Spleen (tissue), 11 donors: ENCODE measurements at regions not wholly inside any gene's neighbourhood (a gene's known extent, or its start where the extent isn't known, plus 50 kb on each side); places are given as distances from the start of the nearest gene placed in this dataset.

Experiments
- DNase-seq: peaks from one replicate; pipeline ENCODE4 v3.0.0-alpha.2; 2020
- H3K27ac ChIP-seq, 8 donors: fragments of 200-600 bp; sonication (generic) in 7 of 8; 1 replicate in 4 of 8; 2 replicates in 4 of 8; pipeline versions ENCODE4 v1.5.0 to v1.8.0; 2016 to 2021; ENCODE audit warnings: inconsistent platforms in 4 of 8, mild to moderate bottlenecking in 4 of 8, moderate library complexity in 1 of 8
- H3K27me3 ChIP-seq, 7 donors: fragments of 200-600 bp; sonication (generic) in 6 of 7; replicated peaks in 1 of 7; 1 replicate in 4 of 7; 2 replicates in 3 of 7; pipeline versions ENCODE4 v1.5.0 to v1.8.0; 2016 to 2021; ENCODE audit warnings: inconsistent platforms in 3 of 7, mild to moderate bottlenecking in 1 of 7
- H3K36me3 ChIP-seq, 6 donors: fragments of 200-600 bp; sonication (generic) in 5 of 6; 1 replicate in 4 of 6; 2 replicates in 2 of 6; pipeline versions ENCODE4 v1.5.0 to v1.8.0; 2016 to 2021; ENCODE audit warnings: inconsistent platforms in 2 of 6
- H3K4me1 ChIP-seq, 6 donors: fragments of 200-600 bp; sonication (generic) in 5 of 6; 1 replicate in 3 of 6; 2 replicates in 3 of 6; pipeline versions ENCODE4 v1.5.0 to v1.8.0; 2016 to 2021; ENCODE audit warnings: inconsistent platforms in 3 of 6
- H3K4me3 ChIP-seq, 8 donors: fragments of 200-600 bp; sonication (generic) in 7 of 8; 1 replicate in 4 of 8; 2 replicates in 4 of 8; pipeline versions ENCODE4 v1.5.0 to v1.8.0; 2016 to 2021; ENCODE audit warnings: inconsistent platforms in 4 of 8, mild to moderate bottlenecking in 4 of 8, moderate library complexity in 2 of 8
- H3K9me3 ChIP-seq, 8 donors: fragments of 200-600 bp; sonication (generic) in 7 of 8; 1 replicate in 4 of 8; 2 replicates in 4 of 8; pipeline versions ENCODE4 v1.5.0 to v1.8.0; 2016 to 2021; ENCODE audit warnings: inconsistent platforms in 4 of 8
- POLR2A ChIP-seq, 3 donors: fragments of 450-650 bp; IDR thresholded peaks; one replicate each; pipeline ENCODE4 v1.5.1; 2017; ENCODE audit warnings: antibody characterized with exemption in 3 of 3, mild to moderate bottlenecking in 1 of 3
- POLR2AphosphoS5 ChIP-seq, 3 donors: sonication (generic); formaldehyde crosslinking; IDR thresholded peaks; one replicate each; pipeline ENCODE4 v1.5.1; 2017; ENCODE audit warnings: antibody characterized with exemption in 3 of 3
- WGBS, 5 donors: extraction: QIAGEN DNeasy Blood & Tissue Kit in 3 of 5; methylation state at CpG; one replicate each; pipeline versions ENCODE4 v1.1.5 to v1.1.7; 2013 to 2018; 5-methylcytosine and 5-hydroxymethylcytosine counted together
- intact Hi-C: fragments of 100-400 bp; cut with DNase I; formaldehyde crosslinking; loops from one replicate; pipeline ENCODE4 v1.15.0; 2023; ENCODE audit warnings: low total_unique reads
- TF ChIP-seq, protein P1 (sequence below), 11 experiments: fragments of 200-600 bp in 7 of 11; fragments of 450-650 bp in 4 of 11; sonication (generic) in 4 of 11; IDR thresholded peaks in 8 of 11; conservative IDR thresholded peaks in 3 of 11; 1 replicate in 7 of 11; 2 replicates in 4 of 11; pipeline versions ENCODE4 v1.4.0 to v1.8.0; 2016 to 2021; ENCODE audit warnings: antibody characterized with exemption in 11 of 11, inconsistent platforms in 4 of 11, mild to moderate bottlenecking in 1 of 11
- donor health status: healthy with polysubstance abuse.
- donor health status: DM: no; HTN: no; CAD: no; lungs with moderate emphysema.
- donor health status: DM: no; HTN: no; CAD: no.
- donor health status: Bipolar disorder and iron deficiency.
- donor health status: healthy.
- donor health status: DM: no; HTN: no; CAD: no.
- donor health status: DM: yes; HTN: yes; CAD: no.

DNA sequence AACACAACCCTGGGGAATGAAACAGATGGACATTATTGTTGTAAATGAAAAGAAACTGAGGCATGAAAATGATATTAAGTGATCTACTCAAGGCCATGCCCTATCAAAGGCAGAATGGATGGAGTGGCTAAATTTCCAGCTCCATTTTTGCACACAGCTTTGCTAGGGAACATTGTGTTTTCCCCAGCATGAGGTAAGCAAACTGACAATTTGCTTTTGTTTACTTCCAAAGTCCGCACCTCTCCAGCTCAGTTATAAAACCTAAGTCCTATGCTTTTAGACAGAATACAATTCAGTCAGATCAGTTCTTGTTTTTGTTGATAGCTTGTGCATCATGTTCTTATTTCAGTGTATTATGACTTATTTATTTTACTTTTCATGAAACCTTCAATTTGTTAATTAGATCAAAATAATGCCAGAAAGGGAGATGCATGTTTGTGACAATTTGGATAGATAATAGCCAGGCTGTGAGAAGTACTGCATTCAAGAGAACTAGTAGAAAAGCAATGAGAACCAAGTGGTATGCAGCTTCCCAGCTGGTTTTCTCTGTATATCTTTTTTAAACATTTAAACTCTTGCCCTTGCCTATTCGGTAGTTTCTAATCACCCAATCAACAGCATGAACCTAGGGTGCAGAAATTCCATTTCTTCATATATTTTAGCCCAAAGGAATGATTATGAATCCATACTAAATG, 380.8 kb downstream of the SPATA31D1 start:
- Histone ChIP-seq H3K27me3 (no peaks in the 10 kb centered on the region), H3K9me3 (no peaks in the 10 kb centered on the region), H3K4me3 (no peak overlapping the region), H3K27ac (no peak overlapping the region), H3K4me1 (no peaks in the 10 kb centered on the region), H3K36me3 (no peaks in the 10 kb centered on the region)
- DNase-seq = no peak
- TF ChIP-seq, protein P1, sequence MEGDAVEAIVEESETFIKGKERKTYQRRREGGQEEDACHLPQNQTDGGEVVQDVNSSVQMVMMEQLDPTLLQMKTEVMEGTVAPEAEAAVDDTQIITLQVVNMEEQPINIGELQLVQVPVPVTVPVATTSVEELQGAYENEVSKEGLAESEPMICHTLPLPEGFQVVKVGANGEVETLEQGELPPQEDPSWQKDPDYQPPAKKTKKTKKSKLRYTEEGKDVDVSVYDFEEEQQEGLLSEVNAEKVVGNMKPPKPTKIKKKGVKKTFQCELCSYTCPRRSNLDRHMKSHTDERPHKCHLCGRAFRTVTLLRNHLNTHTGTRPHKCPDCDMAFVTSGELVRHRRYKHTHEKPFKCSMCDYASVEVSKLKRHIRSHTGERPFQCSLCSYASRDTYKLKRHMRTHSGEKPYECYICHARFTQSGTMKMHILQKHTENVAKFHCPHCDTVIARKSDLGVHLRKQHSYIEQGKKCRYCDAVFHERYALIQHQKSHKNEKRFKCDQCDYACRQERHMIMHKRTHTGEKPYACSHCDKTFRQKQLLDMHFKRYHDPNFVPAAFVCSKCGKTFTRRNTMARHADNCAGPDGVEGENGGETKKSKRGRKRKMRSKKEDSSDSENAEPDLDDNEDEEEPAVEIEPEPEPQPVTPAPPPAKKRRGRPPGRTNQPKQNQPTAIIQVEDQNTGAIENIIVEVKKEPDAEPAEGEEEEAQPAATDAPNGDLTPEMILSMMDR (IDR thresholded peaks at IDR 0.05 in 8 of 11, conservative IDR thresholded peaks at IDR 0.05 in 3 of 11) = no peak
- TF ChIP-seq POLR2AphosphoS5 (IDR thresholded peaks at IDR 0.05) (no peak), POLR2A (IDR thresholded peaks at IDR 0.05) (no peak)
- intact Hi-C loops = no loop called here
- WGBS, 5 donors = 72 to 87% (median 83%) methylated on average over 2 of the region's 2 CpGs

DNA sequence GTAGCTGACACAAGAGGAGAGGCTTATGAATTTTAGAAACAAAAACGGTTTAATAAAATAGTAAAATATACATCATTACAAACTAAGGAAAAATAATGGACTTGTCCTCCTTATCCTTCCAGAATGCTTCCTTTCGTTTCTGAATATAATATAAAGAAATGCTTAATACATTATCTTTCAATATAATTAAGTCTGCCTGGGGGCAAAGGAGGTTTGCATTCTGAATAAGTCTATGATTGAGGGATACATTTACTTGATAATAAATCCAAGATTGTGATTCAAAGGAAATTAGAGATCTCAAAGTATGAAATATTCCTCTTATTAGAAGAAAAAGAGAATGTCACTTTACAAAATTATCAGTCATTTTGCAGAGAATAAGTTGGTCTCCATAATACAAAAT, 386.5 kb downstream of the SPATA31D1 start:
- no peaks in the 10 kb centered on the region for H3K4me1 ChIP-seq
- no peaks in the 10 kb centered on the region for H3K27me3 ChIP-seq
- TF ChIP-seq POLR2A (IDR thresholded peaks at IDR 0.05) = no peak
- no peak for DNase-seq
- H3K9me3 ChIP-seq = no peaks in the 10 kb centered on the region
- no peak overlapping the region for H3K4me3 ChIP-seq
- intact Hi-C loops = no loop called here
- no peaks in the 10 kb centered on the region for H3K36me3 ChIP-seq
- H3K27ac ChIP-seq = no peak overlapping the region
- 73 to 90% (median 80%) methylated on average over 2 of the region's 2 CpGs for WGBS, 5 donors

DNA sequence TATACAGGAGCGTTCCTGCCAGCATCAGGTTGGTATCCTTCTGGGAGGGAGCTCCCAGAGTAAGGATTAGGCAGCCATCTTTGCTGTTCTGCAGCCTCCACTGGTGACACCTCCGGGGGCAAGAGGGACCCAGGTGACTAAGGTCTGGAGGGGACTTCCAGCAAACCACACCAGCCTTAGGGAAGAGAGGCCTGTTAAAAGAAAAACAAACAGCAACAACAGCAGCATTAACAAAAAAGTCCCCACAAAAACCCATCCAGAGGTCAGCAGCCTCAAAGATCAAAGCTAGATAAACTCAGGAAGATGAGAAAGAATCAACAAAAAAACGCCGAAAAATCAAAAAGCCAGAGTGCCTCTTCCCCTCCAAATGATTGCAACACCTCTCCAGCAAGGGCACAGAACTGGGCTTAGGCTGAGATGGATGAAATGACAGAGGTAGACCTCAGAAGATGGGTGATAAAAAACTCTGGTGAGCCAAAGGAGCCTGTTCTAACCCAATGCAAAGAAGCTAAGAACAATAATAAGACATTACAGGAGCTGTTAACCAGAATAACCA, 388.2 kb downstream of the SPATA31D1 start:
- DNase-seq = no peak
- WGBS, 5 donors = 84 to 97% (median 88%) methylated on average over 4 of the region's 4 CpGs
- intact Hi-C loops = no loop called here

DNA sequence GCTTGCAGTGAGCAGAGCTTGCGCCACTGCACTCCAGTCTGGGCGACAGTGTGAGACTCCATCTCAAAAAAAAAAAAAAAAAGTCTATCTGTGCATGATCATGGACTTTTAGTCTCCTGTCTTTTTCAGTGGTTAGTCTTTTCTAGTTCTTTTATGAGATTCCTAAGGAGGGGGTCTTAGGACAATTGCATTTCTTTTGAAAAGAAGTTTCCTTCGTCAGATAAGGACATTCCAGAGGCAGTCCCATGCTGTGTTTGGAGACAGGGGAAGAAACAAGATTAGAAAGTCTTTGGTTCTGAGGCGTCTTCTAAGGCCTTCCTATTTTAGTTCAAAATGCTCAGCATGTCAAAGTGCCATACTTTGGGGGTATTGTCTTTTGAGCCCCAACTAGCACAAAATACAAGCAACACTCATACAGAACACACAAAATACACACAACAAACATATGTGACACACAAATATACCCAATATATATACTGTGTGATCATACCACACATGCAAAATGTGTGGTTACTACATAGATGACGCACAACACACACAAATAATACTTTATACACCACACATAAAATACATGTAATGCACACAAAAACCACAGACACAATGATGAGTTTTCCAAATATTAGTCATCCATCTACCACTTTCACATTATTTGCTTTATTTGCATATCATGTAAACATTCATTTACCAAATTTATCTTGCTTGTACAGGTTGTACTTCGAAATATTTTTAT, 394.5 kb downstream of the SPATA31D1 start:
- Histone ChIP-seq H3K4me3 (no peak overlapping the region), H3K36me3 (no peaks in the 10 kb centered on the region), H3K4me1 (no peaks in the 10 kb centered on the region), H3K27ac (no peak overlapping the region), H3K27me3 (no peaks in the 10 kb centered on the region), H3K9me3 (peaks cover 0 to 10% (median 0%) of the 10 kb centered on the region in 8 donors)
- 82 to 95% (median 89%) methylated on average over 6 of the region's 6 CpGs for WGBS, 5 donors
- TF ChIP-seq POLR2A (IDR thresholded peaks at IDR 0.05) (no peak), POLR2AphosphoS5 (IDR thresholded peaks at IDR 0.05) (no peak)
- TF ChIP-seq, protein P1 (IDR thresholded peaks at IDR 0.05 in 8 of 11, conservative IDR thresholded peaks at IDR 0.05 in 3 of 11) = no peak
- DNase-seq = no peak
- intact Hi-C loops = no loop called here

More for the DNA sequence above, 388.2 kb downstream of the SPATA31D1 start:
- TF ChIP-seq, protein P1 (IDR thresholded peaks at IDR 0.05 in 8 of 11, conservative IDR thresholded peaks at IDR 0.05 in 3 of 11) = no peak
- TF ChIP-seq POLR2A (IDR thresholded peaks at IDR 0.05) (no peak), POLR2AphosphoS5 (IDR thresholded peaks at IDR 0.05) (no peak)
- Histone ChIP-seq H3K4me3 (no peak overlapping the region), H3K36me3 (no peaks in the 10 kb centered on the region), H3K9me3 (peaks cover 0 to 3% (median 0%) of the 10 kb centered on the region in 8 donors), H3K27me3 (no peaks in the 10 kb centered on the region), H3K4me1 (no peaks in the 10 kb centered on the region), H3K27ac (no peak overlapping the region)
